Stimulated activated CD8-positive, alpha-beta memory T cell treated with anti-CD3 and anti-CD28 coated beads, Interleukin-12 subunit alpha, Interleukin-12 subunit beta, amount 100 ng/mL, for 1 hour (primary cell): ENCODE measurements at regions not wholly inside any gene's neighbourhood (a gene's known extent, or its start where the extent isn't known, plus 50 kb on each side); places are given as distances from the start of the nearest gene placed in this dataset.

Source experiments
- DNase-seq: peaks from one replicate; pipeline ENCODE4 v3.0.0-alpha.2; 2020; ENCODE audit warnings: low read depth

- DNase-seq, result no peak
Observed at GRCh38 chr4:13181681-13182080, 302.5 kb downstream of the RAB28 start.

DNA sequence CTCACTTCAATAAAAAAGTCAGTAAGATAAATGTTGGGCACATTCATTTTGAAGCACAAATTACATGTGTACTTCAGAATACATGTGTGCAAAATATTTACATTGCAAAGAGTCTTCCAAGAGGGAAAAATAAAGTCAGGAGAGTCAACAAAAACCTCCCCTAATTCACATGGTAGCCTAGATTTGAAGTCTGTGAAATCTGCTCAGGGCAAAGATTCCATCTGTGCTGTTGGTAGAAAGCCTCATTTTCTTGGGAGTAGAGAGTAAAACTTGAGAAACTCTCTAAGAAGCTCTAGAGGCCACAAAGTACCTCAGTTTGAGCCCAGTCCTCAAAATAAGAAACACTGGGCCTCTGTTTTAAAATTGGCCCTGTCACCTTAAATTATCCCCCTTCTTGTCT lies 303.4 kb downstream of the RAB28 start:
- no peak for DNase-seq

GRCh38 chr4:13178621-13179020 lies 305.5 kb downstream of the RAB28 start:
- no peak for DNase-seq

DNA sequence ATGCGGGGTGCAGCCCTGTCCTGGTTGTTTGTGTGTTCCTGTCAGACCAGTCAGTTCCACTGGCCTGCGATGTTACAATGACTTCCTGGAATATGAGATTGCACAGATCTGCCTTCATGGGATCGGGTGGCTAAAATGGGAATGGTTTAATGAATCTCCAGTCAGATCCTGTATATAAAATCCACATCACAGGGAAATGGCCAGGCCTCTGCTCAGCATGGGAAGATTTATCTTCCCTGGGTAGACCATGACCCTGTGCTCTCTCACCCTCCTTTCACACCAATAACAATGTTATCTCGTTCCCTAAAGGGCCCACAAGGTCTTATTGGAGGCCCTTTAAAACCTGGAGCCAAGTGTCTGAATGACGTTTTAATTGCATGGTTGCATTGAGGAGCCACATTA lies 307.4 kb downstream of the RAB28 start:
- DNase-seq, result no peak

DNA sequence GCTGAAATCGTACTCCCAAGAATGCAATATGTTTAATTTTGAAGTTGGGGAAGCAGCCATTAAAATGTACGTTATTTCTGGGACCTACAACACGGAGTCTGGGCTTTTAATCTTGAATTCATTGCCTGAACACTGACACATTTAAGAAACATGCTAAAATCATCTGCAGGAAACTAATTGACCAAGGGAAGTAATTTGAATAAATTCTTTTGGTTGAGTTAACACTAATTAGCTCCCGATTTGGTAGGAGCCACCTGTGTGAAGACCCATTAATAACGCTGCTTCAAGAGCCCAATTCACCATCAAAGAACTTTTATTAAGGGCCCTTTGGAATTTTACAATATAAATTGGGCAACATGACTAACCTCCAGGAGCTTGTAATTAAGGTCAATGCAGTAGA lies 309.2 kb downstream of the RAB28 start:
- no peak for DNase-seq

DNA sequence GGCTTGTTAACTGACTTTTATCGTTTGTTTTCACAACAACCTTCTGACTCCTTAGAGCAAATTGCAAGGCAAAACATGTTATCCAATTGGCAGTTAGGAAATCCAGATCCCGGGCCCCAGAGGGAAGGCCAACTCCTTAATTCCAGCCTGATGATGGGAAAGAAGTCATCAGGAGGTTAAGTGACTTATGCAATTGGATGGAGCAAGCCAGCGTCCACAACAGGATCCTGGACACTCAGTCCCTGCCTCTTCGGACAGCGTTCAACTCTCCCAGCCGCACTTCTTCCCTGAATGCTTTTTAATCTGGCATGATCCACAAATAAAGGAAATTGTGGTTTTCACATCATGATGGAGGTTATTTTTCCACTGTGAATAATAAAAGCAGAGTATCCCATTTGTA lies 310.1 kb downstream of the RAB28 start:
- DNase-seq, result no peak

DNA sequence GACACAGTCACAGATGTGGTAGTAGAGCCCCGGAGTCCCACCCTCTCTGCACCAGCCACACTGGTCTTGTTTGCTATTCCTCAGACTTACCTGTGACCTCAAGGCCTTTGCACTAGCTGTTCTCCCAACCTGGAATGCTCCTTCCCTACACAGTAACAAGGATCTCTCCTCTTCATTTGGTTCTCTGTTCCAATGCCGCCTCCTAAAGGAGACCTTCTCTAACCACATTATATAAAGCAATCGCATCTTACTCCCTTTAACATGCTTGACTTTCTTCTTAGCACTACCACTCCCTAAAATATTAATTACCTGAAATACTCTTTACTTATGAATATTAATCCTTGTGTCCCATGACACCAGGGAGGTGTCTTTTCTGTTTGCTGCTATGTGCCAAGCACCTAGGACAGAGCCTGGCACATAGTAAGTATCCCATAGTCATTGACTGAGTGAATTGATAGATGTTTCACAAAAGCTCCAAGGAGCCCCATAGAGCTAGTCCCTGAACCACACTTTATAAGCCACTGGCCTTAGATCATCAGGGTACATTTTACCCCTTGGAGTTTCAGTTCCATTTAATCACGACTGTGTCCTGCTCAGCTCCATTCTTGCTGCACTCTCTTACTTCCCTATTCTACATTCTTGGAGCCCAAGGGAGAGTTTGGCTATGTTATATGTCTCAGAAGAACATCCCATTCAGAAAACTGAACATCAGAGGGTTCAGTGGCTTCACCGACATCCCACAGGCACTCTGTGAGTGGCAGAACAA lies 312.7 kb downstream of the RAB28 start:
- DNase-seq, result no peak

GRCh38 chr4:13169731-13170525 lies 314.2 kb downstream of the RAB28 start:
- DNase-seq, result no peak

- DNase-seq, result no peak
Observed at GRCh38 chr4:13168326-13168725, 315.8 kb downstream of the RAB28 start.

- no peak for DNase-seq
Observed at GRCh38 chr4:13166214-13166613, 317.9 kb downstream of the RAB28 start.

DNA sequence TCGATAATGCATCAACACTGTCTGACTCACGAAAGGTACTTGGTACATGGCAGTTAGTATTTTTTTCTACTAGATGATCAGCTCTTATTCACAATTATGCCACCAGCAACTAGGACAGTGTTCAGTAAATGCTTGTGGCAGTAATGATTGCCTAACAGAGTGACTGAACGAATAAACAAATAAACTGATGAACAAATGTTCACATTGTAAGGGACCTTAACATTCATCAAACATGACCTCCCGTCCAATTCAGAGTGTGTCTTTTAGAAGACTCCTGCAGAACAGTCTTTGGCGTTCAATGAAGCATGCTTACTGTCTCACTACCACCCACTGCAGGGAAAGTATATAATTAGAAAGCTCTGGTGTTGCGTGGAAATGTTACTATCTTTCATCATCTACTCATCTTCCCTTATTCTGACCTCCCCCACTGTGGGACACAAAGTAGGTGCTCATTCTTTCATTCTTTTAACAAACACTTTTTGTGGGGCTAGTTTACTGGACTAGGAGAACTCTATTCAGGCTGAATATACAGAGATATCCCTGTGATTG lies 319.3 kb downstream of the RAB28 start:
- no peak for DNase-seq

GRCh38 chr4:13162886-13163285 lies 321.3 kb downstream of the RAB28 start:
- DNase-seq, result no peak

GRCh38 chr4:13160920-13161319 lies 323.2 kb downstream of the RAB28 start:
- no peak for DNase-seq

DNA sequence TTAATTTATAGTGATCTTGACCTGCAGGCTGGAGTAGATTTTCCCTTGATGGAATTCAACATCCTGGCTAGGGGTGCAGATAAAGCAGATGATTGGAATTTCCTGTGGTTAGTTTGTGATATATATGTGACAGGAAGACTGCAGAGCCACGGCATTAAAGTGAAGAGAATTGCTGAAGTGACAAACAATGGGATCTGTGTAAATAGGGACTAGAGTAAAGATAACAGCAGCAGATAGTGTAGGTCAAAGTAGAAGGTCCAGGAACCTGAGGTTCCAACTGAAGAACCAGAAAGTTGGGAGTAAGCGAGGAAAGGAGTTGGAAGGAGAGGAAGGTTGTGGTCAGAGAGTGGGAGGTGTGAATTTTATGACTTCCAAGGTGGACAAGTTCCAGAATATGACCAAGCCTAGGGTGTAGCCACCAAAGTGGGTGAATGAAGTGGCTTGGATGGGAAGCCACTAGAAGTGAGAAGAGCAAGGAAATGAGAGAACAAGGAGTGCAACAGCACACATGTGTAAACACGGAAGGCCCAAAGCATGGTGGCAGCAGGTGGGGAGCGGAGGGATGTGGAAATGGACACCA lies 325.0 kb downstream of the RAB28 start:
- DNase-seq, result no peak

DNA sequence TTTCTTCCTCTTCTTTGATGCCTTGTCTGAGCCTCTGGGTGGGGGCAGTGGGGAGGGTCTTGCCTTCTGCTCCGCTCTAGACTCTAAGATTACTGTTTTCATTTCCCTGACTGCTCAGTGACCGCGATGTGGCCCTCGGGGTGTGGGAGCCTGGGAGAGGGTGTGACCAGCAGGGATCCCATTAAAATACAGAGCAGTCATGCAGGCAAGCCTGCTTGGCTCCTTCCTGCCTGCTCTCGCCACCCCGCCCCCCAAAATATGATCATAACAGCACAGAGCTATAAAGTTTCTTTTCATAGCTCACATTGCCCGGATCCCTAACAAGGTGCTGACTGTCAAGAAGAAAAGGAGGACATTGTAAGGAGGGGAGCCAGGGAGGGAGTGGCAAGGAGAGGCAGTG lies 332.9 kb downstream of the RAB28 start:
- DNase-seq, result no peak

DNA sequence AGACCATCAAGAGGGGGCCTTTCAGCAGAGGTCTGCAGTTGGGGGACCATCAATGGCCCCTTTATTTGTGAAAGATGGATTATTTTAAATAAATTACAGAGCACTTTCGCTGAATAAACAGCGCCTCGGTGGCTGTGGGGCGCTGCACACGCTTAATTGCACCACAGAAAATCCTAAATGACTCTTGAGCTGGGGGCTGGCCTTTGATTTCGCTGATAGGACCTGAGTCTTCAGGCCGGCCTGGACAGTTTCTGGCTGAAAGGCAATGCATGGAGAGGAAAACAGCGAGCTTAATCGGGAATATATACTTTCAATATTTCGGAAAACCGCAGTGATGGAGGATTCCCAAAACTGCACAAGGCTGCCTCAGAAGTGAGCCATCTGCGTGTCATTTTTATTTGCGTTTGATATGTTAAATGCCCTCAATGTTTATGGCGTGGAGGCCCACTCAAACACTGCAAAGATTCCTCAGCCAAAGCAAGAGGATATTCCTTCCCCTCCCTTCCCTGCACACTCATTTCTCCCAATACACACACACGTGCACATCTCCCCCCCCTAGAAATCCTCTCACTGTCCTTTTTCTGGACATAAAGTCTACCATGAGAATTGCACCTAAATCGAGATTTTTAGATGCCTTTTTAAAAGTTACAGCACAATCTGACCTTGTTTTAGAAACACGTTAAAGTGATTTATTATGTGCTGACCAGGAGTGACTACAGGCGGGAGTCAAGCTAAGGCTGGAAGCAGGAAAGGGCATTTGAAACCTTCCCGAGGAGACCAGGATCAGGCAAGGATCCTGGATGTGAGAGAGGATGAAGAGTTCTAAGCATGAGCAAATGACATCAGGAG lies 340.7 kb downstream of the RAB28 start:
- DNase-seq, result no peak

- no peak for DNase-seq
Observed at GRCh38 chr4:13142726-13143125, 341.4 kb downstream of the RAB28 start.

DNA sequence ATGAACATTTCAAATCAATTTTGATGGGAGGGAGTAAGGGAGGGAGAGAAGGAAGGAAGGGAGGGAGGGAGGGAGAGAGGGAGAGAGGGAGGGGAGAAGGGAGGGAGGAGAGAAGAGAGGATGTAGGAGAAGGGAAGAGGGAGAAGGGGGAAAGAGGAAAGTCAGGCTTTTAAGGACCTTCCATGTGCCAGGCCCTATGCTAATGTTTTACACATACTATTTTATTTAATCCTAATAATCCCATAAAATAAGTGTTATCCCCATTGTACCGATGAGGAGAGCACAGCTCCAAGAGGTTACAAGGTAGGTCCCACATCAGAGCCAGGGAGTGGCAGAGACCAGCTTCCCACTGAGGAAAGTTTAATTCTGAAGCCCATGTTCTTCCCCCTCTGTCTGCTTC lies 341.9 kb downstream of the RAB28 start:
- DNase-seq, result no peak

DNA sequence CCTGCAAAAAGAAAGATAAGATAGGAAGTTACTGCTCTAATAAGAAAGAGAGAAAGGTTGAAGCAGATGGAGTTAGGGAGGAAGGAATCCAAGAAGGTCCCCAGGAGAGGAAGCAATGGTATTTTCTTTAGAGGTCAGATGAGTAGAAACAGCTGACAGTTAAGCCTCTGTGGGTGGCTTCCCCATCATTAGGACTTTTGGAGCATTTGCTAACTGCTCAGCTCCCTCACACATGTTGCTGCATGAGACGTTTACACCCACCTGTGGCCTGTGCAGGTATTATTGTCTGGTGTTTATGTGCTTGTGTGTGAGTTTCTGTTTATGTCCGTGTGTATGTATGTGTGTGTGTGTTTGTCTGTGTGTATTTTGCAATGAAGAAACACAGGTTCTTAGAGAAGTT lies 346.8 kb downstream of the RAB28 start:
- no peak for DNase-seq

DNA sequence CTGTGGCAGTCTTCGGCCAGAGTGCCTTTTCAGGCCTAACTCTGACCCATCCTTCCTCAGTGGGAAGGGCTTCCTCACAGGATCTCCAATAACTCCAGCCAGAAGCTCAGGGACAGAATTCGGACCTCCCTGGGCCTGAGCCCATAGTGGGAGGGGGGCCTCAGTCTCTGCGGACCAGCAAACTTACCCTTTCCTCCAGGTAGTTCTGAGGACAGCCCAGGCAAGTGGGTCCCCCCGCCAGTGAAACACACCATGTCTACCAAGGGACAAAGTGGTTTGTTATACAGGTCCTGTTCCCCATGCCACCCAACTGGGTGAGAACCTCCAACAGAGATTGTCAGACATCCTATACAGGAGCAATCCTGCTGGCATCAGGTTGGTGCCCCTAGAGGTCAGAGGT lies 350.4 kb downstream of the RAB28 start:
- DNase-seq, result no peak

DNA sequence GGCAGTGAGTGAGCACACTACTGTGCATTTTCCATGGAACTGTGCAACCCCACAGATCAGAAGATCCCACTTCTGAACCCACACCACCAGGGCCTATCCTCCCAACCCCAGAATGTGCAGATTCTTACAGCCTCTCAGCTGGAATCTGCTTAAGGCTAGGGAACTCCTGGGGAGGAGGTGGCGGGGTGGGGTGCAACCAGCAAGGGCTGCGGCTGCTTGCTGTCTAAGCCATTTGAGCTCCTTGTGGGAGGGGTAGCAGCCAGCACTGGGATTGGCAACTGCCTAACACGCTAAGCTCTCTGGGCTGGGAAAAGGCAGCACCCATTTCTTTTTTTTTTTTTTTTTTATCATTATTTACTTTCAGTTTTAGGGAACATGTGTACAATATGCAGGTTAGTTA lies 353.3 kb downstream of the RAB28 start:
- no peak for DNase-seq

DNA sequence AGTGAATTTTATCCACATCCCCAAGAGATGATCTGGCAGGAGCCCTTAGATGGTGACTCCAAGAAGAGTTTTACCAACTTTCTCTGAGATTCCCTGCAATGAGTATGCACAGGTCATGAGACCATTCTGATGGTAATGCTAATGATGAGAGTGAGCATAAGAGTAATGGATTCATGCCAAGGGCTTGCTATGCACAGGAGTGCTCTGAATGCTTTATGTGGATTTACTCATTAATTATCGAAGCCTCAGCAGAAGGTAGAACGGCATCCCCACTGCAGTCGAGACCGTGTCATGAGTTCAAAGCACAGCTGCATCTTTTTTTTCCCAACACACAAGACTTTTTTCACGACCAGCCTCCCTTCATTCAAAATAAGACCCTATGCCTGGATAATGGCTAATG lies 355.0 kb downstream of the RAB28 start:
- no peak for DNase-seq
